ENCODE measurements at regions not wholly inside any gene's neighbourhood (a gene's known extent, or its start where the extent isn't known, plus 50 kb on each side); places are given as distances from the start of the nearest gene placed in this dataset.

GRCh38 chr4:162274354-162274753 lies 110.6 kb upstream of the FSTL5 start:
- no peaks in the 10 kb centered on the region for H3K27me3 ChIP-seq (ENCODE audit: control insufficient read depth, insufficient read depth, low read length)
- DNase-seq (ENCODE audit: low read depth): no peak
- ChIA-PET POLR2A (no interaction called here), CTCF (no interaction called here)
- no peak for TF ChIP-seq CTCF (IDR thresholded peaks at IDR 0.05; ENCODE audit: insufficient read depth, low read depth, low read length)
- H3K36me3 ChIP-seq (ENCODE audit: control insufficient read depth, insufficient read depth, low read length): no peaks in the 10 kb centered on the region
- no peak overlapping the region for H3K4me3 ChIP-seq (ENCODE audit: low read depth, low read length)

GRCh38 chr4:162272215-162272614 lies 108.4 kb upstream of the FSTL5 start:
- TF ChIP-seq CTCF (IDR thresholded peaks at IDR 0.05; ENCODE audit: insufficient read depth, low read depth, low read length): no peak
- no peaks in the 10 kb centered on the region for H3K27me3 ChIP-seq (ENCODE audit: control insufficient read depth, insufficient read depth, low read length)
- ChIA-PET CTCF (no interaction called here), POLR2A (no interaction called here)
- no peak overlapping the region for H3K4me3 ChIP-seq (ENCODE audit: low read depth, low read length)
- no peaks in the 10 kb centered on the region for H3K36me3 ChIP-seq (ENCODE audit: control insufficient read depth, insufficient read depth, low read length)
- no peak for DNase-seq (ENCODE audit: low read depth)

- Histone ChIP-seq H3K36me3 (ENCODE audit: control insufficient read depth, insufficient read depth, low read length) (no peaks in the 10 kb centered on the region), H3K4me3 (ENCODE audit: low read depth, low read length) (no peak overlapping the region), H3K27me3 (ENCODE audit: control insufficient read depth, insufficient read depth, low read length) (no peaks in the 10 kb centered on the region)
- no peak for DNase-seq (ENCODE audit: low read depth)
- ChIA-PET CTCF (no interaction called here), POLR2A (no interaction called here)
- TF ChIP-seq CTCF (IDR thresholded peaks at IDR 0.05; ENCODE audit: insufficient read depth, low read depth, low read length): no peak
These were observed 105.1 kb upstream of the FSTL5 start for GRCh38 chr4:162268911-162269310.

GRCh38 chr4:162265802-162266201 lies 102.0 kb upstream of the FSTL5 start:
- CTCF ChIA-PET: no interaction called here
- DNase-seq (ENCODE audit: low read depth): no peak
- POLR2A ChIA-PET: no interaction called here

GRCh38 chr4:162245051-162245450 lies 81.3 kb upstream of the FSTL5 start:
- H3K27me3 ChIP-seq (ENCODE audit: control insufficient read depth, insufficient read depth, low read length): no peaks in the 10 kb centered on the region
- ChIA-PET CTCF (no interaction called here), POLR2A (no interaction called here)
- H3K4me3 ChIP-seq (ENCODE audit: low read depth, low read length): no peak overlapping the region
- H3K36me3 ChIP-seq (ENCODE audit: control insufficient read depth, insufficient read depth, low read length): no peaks in the 10 kb centered on the region
- no peak for TF ChIP-seq CTCF (IDR thresholded peaks at IDR 0.05; ENCODE audit: insufficient read depth, low read depth, low read length)
- no peak for DNase-seq (ENCODE audit: low read depth)

More at GRCh38 chr4:162265802-162266201, 102.0 kb upstream of the FSTL5 start:
- Histone ChIP-seq H3K27me3 (ENCODE audit: control insufficient read depth, insufficient read depth, low read length) (no peaks in the 10 kb centered on the region), H3K4me3 (ENCODE audit: low read depth, low read length) (no peak overlapping the region), H3K36me3 (ENCODE audit: control insufficient read depth, insufficient read depth, low read length) (no peaks in the 10 kb centered on the region)
- no peak for TF ChIP-seq CTCF (IDR thresholded peaks at IDR 0.05; ENCODE audit: insufficient read depth, low read depth, low read length)

All from BJ (cell line).